ENCODE measurements at regions not wholly inside any gene's neighbourhood (a gene's known extent, or its start where the extent isn't known, plus 50 kb on each side); places are given as distances from the start of the nearest gene placed in this dataset.
A peak's percentile ranks its signal among the peaks of the same experiment; 100 is the strongest.

- Histone ChIP-seq H3K4me3 (replicated peaks in 1 of 3) (no peak overlapping the region), H3K27ac (no peak overlapping the region), H3K9me3 (no peaks in the 10 kb centered on the region), H3K27me3 (no peaks in the 10 kb centered on the region), H3K4me1 (no peaks in the 10 kb centered on the region), H3K36me3 (no peaks in the 10 kb centered on the region)
- DNase-seq = no peak
- WGBS, 2 donors = 71 to 78% methylated on average over 2 of the region's 2 CpGs
- TF ChIP-seq CTCF (IDR thresholded peaks at IDR 0.05) (no peak), POLR2A (IDR thresholded peaks at IDR 0.05) (no peak)
- intact Hi-C loops (cut with DNase I) = no loop called here
Measured at GRCh38 chr2:219991116-219991515, 363.7 kb downstream of the SLC4A3 start.

GRCh38 chr2:219995399-219995798 is 368.0 kb downstream of the SLC4A3 start:
- Histone ChIP-seq H3K27me3 (no peaks in the 10 kb centered on the region), H3K36me3 (no peaks in the 10 kb centered on the region), H3K4me1 (peaks cover 10 to 17% of the 10 kb centered on the region in 2 donors), H3K9me3 (no peaks in the 10 kb centered on the region), H3K27ac (no peak overlapping the region), H3K4me3 (replicated peaks in 1 of 3) (no peak overlapping the region)
- intact Hi-C loops (cut with DNase I) = no loop called here
- DNase-seq = no peak
- WGBS, 2 donors = 87 to 89% methylated on average over 5 of the region's 5 CpGs
- TF ChIP-seq POLR2A (IDR thresholded peaks at IDR 0.05) (no peak), CTCF (IDR thresholded peaks at IDR 0.05) (no peak)

GRCh38 chr2:219995991-219996765 is 368.7 kb downstream of the SLC4A3 start:
- Histone ChIP-seq H3K9me3 (no peaks in the 10 kb centered on the region), H3K27ac (peak overlapping the region in 2 of 3 donors; percentile 69 to 82), H3K27me3 (no peaks in the 10 kb centered on the region), H3K4me1 (peaks cover 10 to 21% of the 10 kb centered on the region in 2 donors), H3K36me3 (no peaks in the 10 kb centered on the region), H3K4me3 (replicated peaks in 1 of 3) (no peak overlapping the region)
- no peak for DNase-seq
- 84 to 87% methylated on average over 4 of the region's 4 CpGs for WGBS, 2 donors
- intact Hi-C loops (cut with DNase I) = no loop called here
- TF ChIP-seq CTCF (IDR thresholded peaks at IDR 0.05) = no peak
- no peak for TF ChIP-seq POLR2A (IDR thresholded peaks at IDR 0.05)

GRCh38 chr2:219997341-219997851 is 370.0 kb downstream of the SLC4A3 start:
- peak; percentile 96 to 97 for DNase-seq
- Histone ChIP-seq H3K4me1 (peaks cover 10 to 29% of the 10 kb centered on the region in 2 donors), H3K36me3 (no peaks in the 10 kb centered on the region), H3K9me3 (no peaks in the 10 kb centered on the region), H3K27me3 (no peaks in the 10 kb centered on the region), H3K27ac (peak overlapping the region; percentile 53 to 82 (median 69)), H3K4me3 (replicated peaks in 1 of 3) (no peak overlapping the region)
- intact Hi-C loops (cut with DNase I) = no loop called here
- 28 to 33% methylated on average over 13 of the region's 13 CpGs for WGBS, 2 donors
- TF ChIP-seq CTCF (IDR thresholded peaks at IDR 0.05) = peak; percentile 33 to 98 (median 81)
- peak in 1 of 2 donors; percentile 17 for TF ChIP-seq POLR2A (IDR thresholded peaks at IDR 0.05)

GRCh38 chr2:219998107-219998506 is 370.7 kb downstream of the SLC4A3 start:
- 84 to 87% methylated on average over 3 of the region's 3 CpGs for WGBS, 2 donors
- Histone ChIP-seq H3K4me1 (peaks cover 10 to 29% of the 10 kb centered on the region in 2 donors), H3K9me3 (no peaks in the 10 kb centered on the region), H3K27ac (peak overlapping the region in 2 of 3 donors; percentile 69 to 82), H3K4me3 (replicated peaks in 1 of 3) (no peak overlapping the region), H3K27me3 (no peaks in the 10 kb centered on the region), H3K36me3 (no peaks in the 10 kb centered on the region)
- TF ChIP-seq POLR2A (IDR thresholded peaks at IDR 0.05) = no peak
- TF ChIP-seq CTCF (IDR thresholded peaks at IDR 0.05) = no peak
- intact Hi-C loops (cut with DNase I) = no loop called here
- DNase-seq = no peak

Measured in thyroid gland (tissue), 4 donors.